ENCODE measurements at regions not wholly inside any gene's neighbourhood (a gene's known extent, or its start where the extent isn't known, plus 50 kb on each side); places are given as distances from the start of the nearest gene placed in this dataset.

DNA sequence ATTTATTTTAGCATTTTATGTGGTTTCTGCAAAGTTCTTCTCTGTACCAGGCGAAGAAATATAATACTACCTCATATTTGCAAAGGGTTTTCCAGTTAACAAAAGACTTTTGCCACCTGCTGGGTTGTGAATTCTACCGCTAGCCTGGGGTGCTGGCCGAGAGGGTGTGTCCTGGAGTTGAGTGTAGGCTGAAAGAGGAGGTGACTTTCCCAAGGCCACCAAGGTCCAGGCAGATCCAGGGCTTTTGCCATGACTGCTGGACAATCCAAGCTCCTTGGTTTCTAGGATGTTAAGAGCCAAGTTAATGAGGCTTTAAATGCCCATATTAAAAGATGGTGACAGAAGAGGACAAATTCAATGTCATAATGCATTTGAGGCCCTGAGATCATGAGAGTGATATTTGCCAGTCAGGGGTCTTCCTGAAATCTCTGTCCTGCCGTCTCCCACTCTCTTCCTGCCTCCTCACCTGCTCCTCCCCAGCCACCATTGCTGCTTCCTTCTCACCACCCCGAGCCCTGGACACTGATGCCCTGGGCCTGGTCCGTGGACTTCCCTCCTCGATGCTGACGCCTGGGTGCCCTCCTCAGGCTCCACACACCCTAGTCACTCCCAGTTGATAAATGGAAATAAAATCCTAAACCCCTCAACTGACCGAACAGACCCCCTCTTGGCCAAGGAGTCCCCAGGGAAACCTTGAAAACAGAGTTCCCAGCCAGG is 825.6 kb downstream of the TBC1D22A start:
- TF ChIP-seq CTCF (IDR thresholded peaks at IDR 0.05) (no peak), POLR2A (IDR thresholded peaks at IDR 0.05) (no peak), EP300 (IDR thresholded peaks at IDR 0.05) (no peak)

All from tibial nerve (tissue), 4 donors.